Activated B cell treated with CpG ODN at 0.5 μM for 24 hours (primary cell): ENCODE measurements at regions not wholly inside any gene's neighbourhood (a gene's known extent, or its start where the extent isn't known, plus 50 kb on each side); places are given as distances from the start of the nearest gene placed in this dataset.

Experiments
- ATAC-seq: fragments of 200-7000 bp; cut with Tn5 transposase; one replicate; pipeline ENCODE4 v1.10.0; 2021; ENCODE audit warnings: low read depth, mild to moderate bottlenecking, moderate library complexity
- CTCF ChIA-PET: fragments of 350-600 bp; sonication (Branson Sonifier 250); formaldehyde crosslinking; loops from one replicate; lab custom pipeline; 2021; ENCODE audit warnings: antibody characterized with exemption; lab: Charles Lee
- POLR2A ChIA-PET: fragments of 350-600 bp; sonication (Branson Sonifier 250); formaldehyde crosslinking; loops from one replicate; lab custom pipeline; 2021; ENCODE audit warnings: antibody characterized with exemption; lab: Charles Lee
- DNase-seq: peaks from one replicate; pipeline ENCODE4 v3.0.0; 2022
- H3K27ac Mint-ChIP-seq: one replicate; pipeline ENCODE4 v1.8.0; 2020; ENCODE audit warnings: mixed read lengths
- H3K27me3 Mint-ChIP-seq: one replicate; pipeline ENCODE4 v1.8.0; 2021; ENCODE audit warnings: mixed read lengths
- H3K36me3 Mint-ChIP-seq: one replicate; pipeline ENCODE4 v1.8.0; 2021; ENCODE audit warnings: low read depth, mixed read lengths
- H3K4me1 Mint-ChIP-seq: one replicate; pipeline ENCODE4 v1.8.0; 2021; ENCODE audit warnings: mixed read lengths
- H3K4me3 Mint-ChIP-seq: one replicate; pipeline ENCODE4 v1.8.0; 2020; ENCODE audit warnings: mild to moderate bottlenecking, mixed read lengths
- H3K9me3 Mint-ChIP-seq: one replicate; pipeline ENCODE4 v1.8.0; 2020; ENCODE audit warnings: mixed read lengths
- intact Hi-C: fragments of 100-400 bp; cut with micrococcal nuclease; formaldehyde crosslinking; loops from one replicate; pipeline ENCODE4 v1.15.1; 2024
- TF ChIP-seq, protein P1 (sequence below): fragments of 200-600 bp; IDR thresholded peaks from one replicate; pipeline ENCODE4 v1.8.0; 2022; ENCODE audit warnings: antibody characterized with exemption, mild to moderate bottlenecking

DNA sequence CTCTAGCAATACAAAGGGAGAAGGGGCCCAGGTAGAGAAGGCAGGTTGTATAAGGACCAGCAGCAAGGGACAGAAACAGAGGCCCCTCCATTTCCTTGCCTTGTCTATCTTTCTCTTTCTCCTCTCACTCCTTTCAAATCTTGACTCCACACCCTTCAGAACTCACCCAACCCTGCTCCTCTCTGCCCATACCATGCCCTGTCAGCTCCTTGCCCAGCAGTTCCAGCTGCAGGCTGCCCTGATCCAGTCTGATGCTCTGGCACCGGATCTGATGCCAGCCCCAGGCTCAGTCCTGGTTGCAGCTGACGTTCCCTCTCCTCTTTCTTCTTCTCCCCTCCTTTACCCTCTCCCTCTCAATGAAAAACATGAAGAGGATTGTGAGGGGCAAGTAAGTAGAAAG lies 291.2 kb downstream of the FBXW7 start:
- TF ChIP-seq, protein P1, sequence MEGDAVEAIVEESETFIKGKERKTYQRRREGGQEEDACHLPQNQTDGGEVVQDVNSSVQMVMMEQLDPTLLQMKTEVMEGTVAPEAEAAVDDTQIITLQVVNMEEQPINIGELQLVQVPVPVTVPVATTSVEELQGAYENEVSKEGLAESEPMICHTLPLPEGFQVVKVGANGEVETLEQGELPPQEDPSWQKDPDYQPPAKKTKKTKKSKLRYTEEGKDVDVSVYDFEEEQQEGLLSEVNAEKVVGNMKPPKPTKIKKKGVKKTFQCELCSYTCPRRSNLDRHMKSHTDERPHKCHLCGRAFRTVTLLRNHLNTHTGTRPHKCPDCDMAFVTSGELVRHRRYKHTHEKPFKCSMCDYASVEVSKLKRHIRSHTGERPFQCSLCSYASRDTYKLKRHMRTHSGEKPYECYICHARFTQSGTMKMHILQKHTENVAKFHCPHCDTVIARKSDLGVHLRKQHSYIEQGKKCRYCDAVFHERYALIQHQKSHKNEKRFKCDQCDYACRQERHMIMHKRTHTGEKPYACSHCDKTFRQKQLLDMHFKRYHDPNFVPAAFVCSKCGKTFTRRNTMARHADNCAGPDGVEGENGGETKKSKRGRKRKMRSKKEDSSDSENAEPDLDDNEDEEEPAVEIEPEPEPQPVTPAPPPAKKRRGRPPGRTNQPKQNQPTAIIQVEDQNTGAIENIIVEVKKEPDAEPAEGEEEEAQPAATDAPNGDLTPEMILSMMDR: no peak
- H3K36me3 Mint-ChIP-seq: no peaks in the 10 kb centered on the region
- H3K27me3 Mint-ChIP-seq: peaks cover 14% of the 10 kb centered on the region
- no peaks in the 10 kb centered on the region for H3K9me3 Mint-ChIP-seq
- ChIA-PET CTCF (no interaction called here), POLR2A (no interaction called here)
- no peaks in the 10 kb centered on the region for H3K4me1 Mint-ChIP-seq
- intact Hi-C loops: no loop called here
- DNase-seq (no peak), ATAC-seq (no peak)
- no peak overlapping the region for H3K27ac Mint-ChIP-seq
- no peak overlapping the region for H3K4me3 Mint-ChIP-seq

DNA sequence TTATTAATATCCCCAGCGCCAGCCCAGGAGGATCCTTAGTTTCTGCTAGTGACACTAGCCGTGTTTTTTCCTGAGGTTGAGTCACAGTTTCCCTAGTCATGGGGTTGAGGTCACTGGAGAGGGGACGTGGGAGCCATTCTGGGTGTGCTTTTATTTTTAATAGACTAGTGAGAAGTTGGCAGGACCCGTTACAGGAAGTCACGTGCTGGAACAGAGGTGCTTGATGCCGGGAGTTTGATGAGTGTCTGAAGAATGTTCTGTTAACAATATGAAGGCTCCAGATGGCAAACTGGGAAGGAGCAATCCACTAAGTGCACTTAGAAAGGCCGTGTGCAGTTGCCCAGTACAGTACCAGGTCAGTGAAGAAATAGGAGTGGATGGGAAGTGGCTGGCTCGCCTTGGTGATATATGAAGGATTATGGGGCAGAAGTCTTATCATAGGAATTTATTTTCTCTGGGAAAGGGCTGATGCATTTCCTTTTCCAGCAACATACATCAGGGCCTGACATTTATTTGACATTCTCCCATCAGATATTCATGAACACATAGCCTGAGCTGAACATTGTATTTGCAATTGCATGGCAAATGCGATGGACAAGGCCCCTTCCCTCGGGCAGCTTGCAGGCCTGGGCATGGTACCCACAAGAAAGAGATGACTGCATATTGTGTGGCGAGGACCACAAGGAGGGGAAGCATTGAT lies 291.8 kb downstream of the FBXW7 start:
- H3K9me3 Mint-ChIP-seq: no peaks in the 10 kb centered on the region
- POLR2A ChIA-PET: no interaction called here
- H3K4me3 Mint-ChIP-seq: no peak overlapping the region
- no peaks in the 10 kb centered on the region for H3K4me1 Mint-ChIP-seq
- H3K36me3 Mint-ChIP-seq: no peaks in the 10 kb centered on the region
- CTCF ChIA-PET: no interaction called here
- H3K27ac Mint-ChIP-seq: no peak overlapping the region
- H3K27me3 Mint-ChIP-seq: peaks cover 14% of the 10 kb centered on the region
- intact Hi-C loops: no loop called here
- TF ChIP-seq, protein P1: no peak
- DNase-seq (no peak), ATAC-seq (no peak)

DNA sequence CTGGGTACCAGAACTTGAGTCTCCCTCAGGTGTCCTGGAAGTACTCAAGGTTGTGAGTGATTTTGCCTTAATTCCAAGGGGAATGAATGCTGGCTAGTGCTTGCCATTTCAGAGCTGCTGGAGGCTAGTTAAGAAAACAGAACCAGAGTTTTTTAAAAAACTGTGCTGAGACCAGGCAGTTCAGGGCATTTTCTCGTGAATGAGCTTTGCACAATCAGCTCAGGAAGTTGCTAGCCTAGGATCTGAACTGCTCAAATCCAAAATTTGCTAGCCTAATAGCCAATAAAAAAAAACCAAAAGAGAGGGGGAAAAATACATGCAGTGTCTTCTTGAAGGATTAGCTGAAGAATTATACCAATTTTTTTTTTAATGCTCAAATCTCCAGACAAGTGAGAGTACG lies 292.7 kb downstream of the FBXW7 start:
- CTCF ChIA-PET: no interaction called here

DNA sequence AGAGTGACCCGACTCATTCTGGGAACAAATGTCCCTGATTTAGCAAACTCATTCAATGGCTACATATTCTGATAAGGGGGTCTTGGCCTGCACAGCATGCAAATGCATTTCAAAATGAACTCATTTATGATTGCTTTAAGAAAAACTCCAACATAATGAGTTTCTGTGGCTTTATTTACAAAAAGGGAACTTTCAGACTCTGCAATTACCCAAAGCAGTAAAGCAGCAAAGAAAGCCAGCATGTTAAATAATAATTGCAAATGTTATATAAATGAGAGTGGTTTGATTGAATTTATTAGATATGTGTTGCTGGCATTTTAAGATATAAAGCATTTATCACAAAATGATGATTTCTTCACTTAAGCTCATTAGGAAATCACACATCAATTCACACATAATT lies 295.7 kb downstream of the FBXW7 start:
- Mint-ChIP-seq H3K27me3 (peaks cover 12% of the 10 kb centered on the region), H3K27ac (no peak overlapping the region), H3K9me3 (no peaks in the 10 kb centered on the region), H3K36me3 (no peaks in the 10 kb centered on the region), H3K4me3 (no peak overlapping the region), H3K4me1 (no peaks in the 10 kb centered on the region)
- ChIA-PET POLR2A (no interaction called here), CTCF (no interaction called here)
- TF ChIP-seq, protein P1: no peak
- ATAC-seq (no peak), DNase-seq (no peak)
- intact Hi-C loops: no loop called here

More for the DNA sequence above, 292.7 kb downstream of the FBXW7 start:
- intact Hi-C loops: no loop called here
- no peak for DNase-seq
- H3K4me1 Mint-ChIP-seq: no peaks in the 10 kb centered on the region
- H3K36me3 Mint-ChIP-seq: no peaks in the 10 kb centered on the region
- no peak overlapping the region for H3K27ac Mint-ChIP-seq
- peaks cover 14% of the 10 kb centered on the region for H3K27me3 Mint-ChIP-seq
- TF ChIP-seq, protein P1: no peak
- POLR2A ChIA-PET: no interaction called here
- no peaks in the 10 kb centered on the region for H3K9me3 Mint-ChIP-seq
- no peak overlapping the region for H3K4me3 Mint-ChIP-seq
- no peak for ATAC-seq

DNA sequence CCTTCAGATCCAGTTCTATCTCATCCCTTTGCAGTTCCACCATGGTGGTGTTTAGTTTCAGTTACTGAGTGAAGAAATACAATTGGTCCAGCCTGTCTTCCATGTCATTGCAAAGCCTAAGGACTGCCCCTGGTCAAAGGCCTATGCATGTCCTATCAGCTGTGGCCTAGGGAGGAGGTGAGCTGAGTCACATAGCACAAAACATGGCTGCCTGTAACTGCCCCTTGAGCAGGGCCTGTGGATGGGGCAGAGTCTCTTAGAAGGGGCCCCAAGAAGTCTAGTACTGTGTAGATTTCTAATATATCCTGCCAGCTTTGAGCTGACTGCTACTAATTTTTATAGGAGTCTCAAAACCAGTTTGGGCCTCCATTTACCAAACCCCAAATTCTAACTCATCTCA lies 296.7 kb downstream of the FBXW7 start:
- DNase-seq (no peak), ATAC-seq (no peak)
- TF ChIP-seq, protein P1: no peak
- intact Hi-C loops: no loop called here
- no peak overlapping the region for H3K4me3 Mint-ChIP-seq
- CTCF ChIA-PET: no interaction called here
- POLR2A ChIA-PET: no interaction called here
- no peaks in the 10 kb centered on the region for H3K36me3 Mint-ChIP-seq
- H3K9me3 Mint-ChIP-seq: no peaks in the 10 kb centered on the region
- H3K27me3 Mint-ChIP-seq: peaks cover 6% of the 10 kb centered on the region
- H3K4me1 Mint-ChIP-seq: no peaks in the 10 kb centered on the region
- H3K27ac Mint-ChIP-seq: no peak overlapping the region
